GM21447 (cell line): ENCODE measurements at regions not wholly inside any gene's neighbourhood (a gene's known extent, or its start where the extent isn't known, plus 50 kb on each side); places are given as distances from the start of the nearest gene placed in this dataset.
A peak's percentile ranks its signal among the peaks of the same experiment; 100 is the strongest.
"Not testable (repeated sequence)": the region's sequence is repeated elsewhere in the genome, so short reads cannot be mapped to it uniquely, and the experiment has no call there.

Experiments
- ATAC-seq: cut with Tn5 transposase; IDR thresholded peaks from one replicate; pipeline ENCODE4 v1.9.1; 2021; ENCODE audit not compliant: unreplicated experiment

GRCh38 chrX:42832764-42833549 is 55.0 kb upstream of the PPP1R2C start:
- ATAC-seq: no peak

DNA sequence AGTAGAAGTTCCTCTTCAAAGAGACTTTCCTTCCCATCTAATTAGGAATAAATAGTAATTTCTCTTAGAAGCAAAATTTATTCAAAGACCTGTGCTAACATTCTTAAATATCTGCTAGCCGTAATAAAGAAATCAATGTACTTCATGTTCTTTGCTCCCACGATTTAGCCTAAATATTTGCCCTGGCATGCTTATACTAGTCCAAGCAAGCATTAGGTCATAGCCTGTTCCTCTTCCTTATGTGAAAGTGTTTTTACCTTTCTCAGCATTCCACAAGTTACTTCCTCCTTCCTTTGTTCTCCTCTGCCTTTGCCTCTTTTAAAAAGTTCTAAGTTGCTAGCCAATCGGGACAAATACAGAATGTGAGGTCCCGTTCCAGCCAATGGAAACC is 55.6 kb upstream of the PPP1R2C start:
- ATAC-seq: not testable (repeated sequence)

DNA sequence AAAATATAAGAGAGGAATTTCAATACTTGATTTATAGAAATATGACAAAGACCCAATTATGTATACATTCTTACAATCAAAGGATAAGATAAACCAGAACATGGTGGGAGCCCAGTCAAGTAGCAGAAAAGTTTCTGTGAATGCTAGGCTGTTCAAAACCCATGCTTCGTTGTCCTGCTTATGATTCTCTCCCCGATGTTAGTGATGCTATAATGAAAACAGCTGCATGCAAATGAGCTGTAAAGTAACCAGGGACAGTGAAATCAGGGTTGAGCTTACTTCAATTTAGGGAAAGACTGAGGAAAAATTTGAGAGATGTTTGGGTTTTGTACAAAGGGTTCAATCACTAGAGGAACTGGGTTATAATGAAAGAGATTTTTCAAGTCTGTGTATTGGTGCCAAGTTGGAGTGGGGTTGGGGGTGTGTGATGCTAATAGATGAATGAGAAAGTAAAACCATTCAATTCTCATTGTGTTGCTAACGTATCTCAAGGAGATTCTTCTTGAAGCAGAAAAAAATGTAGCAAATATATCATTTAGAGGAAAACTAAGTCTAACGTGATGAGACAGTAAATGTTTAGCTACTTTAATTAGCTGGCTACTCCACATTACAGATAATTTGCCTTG is 59.3 kb upstream of the PPP1R2C start:
- ATAC-seq: no peak

DNA sequence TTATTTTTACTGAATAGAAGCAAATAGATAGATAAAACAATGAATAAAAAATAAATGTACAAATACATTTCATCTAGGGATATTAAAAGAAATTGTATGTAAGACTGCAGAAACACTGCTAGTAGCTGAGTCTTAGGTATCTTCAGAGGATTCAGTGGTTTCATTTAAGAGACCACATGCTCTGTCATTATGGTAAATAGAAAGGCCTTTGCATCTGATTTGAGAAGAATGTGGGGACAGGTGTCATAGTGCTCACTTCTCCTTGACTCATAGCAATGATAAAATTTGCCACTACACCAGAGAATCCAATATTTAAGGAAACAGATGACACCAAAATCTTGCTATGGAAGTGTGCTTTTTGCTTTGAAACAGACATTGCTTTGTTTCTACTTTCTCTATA is 59.8 kb upstream of the PPP1R2C start:
- ATAC-seq: peak; percentile 58

- no peak for ATAC-seq
These were observed 61.7 kb upstream of the PPP1R2C start for GRCh38 chrX:42839632-42840031.

- ATAC-seq: no peak
These were observed 68.8 kb upstream of the PPP1R2C start for GRCh38 chrX:42846741-42847140.

DNA sequence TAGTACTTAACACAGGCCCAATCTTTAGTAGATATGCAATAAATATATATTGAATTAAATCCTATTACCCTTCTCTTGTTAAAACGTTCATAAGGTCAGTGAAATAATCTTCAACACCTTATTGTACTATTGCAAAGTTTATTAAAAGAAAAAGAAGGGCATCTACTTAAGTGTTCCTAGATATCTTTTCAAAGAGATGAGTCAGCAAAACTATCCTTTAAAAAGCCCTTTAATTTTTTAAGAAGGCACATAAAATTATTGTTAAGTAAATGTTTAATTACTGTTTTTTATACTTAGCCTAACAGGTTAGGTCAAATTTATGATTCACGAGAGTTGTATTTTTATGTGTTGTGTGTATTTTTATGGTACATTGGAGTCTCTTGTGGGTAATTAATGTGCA is 77.3 kb upstream of the PPP1R2C start:
- ATAC-seq: no peak

DNA sequence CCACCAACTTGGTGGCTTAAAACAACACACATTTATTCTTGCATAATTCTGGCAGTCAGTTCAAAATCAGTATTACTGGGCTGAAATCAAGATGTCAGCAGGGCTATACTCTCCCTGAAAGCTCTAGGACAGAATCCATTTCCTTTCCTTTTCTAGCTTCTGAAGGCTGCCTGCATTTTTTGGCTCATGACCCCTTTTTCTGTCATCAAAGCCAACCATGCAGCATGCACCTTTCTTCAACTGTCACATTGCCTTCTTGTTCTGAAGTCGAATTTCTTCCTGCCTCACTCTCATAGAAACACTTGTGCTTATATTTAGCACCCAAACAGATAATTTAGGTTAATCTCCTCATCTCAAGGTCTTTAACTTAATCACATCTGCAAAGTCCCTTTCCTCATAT is 79.8 kb upstream of the PPP1R2C start:
- ATAC-seq: no peak

GRCh38 chrX:42869011-42869410 is 91.0 kb upstream of the PPP1R2C start:
- ATAC-seq: no peak

GRCh38 chrX:42869659-42870476 is 91.9 kb upstream of the PPP1R2C start:
- peak; percentile 87 for ATAC-seq

DNA sequence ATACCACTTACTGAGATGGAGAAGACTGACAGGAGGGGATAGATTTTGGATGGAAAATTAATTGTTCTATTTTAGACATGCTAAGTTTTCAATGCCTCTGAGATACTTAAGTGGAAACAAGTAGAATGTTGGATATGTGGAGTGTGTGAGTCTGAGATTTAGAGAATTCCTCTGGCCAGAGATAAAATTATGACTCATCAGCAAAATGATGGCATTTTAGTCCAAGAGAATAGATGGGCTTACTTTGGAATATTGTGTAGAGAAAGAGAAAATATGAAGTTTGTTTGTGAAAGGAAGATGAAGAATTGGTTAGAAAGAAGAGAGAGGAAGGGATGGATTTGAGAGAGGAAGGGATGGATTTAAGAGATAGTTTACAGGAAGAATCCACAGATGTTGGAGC is 108.6 kb upstream of the PPP1R2C start:
- no peak for ATAC-seq

GRCh38 chrX:42900947-42901346 is 123.0 kb upstream of the PPP1R2C start:
- ATAC-seq: no peak

DNA sequence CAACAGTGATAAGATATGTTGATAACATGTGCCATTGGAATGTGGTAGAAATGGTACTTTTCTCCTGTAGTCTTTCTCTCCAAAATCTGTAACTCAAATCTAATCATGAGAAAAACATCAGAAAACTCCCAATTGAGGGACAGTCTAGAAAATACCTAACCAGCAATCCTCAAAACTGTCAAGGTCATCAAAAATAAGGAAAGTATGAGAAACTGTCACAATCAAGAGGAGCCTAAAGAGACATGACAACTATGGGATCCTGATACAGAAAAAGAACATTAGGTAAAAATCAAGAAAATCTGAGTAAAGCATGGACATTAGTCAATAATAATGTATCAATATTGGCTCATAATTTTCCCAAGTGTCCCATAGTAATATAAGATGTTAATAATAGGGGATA is 124.5 kb upstream of the PPP1R2C start:
- ATAC-seq: no peak

- ATAC-seq: no peak
These were observed 142.8 kb upstream of the PPP1R2C start for GRCh38 chrX:42920752-42921151.

- no peak for ATAC-seq
These were observed 152.1 kb upstream of the PPP1R2C start for GRCh38 chrX:42930071-42930470.

DNA sequence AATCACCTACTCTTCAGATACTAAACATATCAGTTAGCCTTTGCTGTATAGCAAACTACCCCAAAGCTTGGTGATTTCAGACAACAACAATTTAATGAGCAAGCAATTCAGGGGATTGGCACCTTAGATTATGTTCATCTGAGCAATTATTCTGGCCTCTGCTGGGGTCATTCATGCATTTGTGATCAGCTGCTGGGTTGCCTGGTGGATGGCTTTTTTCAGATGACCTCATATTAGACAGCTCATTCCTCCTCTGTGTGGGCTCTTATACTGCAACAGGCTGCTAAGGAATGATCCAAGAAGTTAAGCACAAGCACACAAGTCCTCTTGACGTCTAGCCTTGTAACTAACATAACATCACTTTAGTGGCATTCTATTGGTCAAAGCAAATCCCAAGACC is 153.0 kb upstream of the PPP1R2C start:
- no peak for ATAC-seq

DNA sequence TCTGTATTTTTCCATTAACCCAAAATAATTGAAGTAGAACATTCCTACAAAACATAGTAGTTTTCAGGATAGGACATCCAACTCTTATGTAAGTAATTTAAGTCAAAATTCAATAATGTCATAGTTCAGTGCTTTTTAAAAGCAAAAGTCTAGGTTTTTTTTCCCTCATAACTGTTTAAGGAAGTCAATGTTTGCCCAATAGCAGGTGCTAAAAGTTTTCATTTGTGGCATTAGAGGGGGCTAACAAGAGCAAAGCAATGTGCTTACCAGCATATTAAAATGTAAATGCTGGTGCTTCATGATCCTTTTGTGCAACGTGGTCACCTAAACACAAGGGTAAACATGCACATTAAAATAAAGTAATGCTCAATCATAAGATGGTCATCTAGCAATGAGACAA is 155.2 kb upstream of the PPP1R2C start:
- ATAC-seq: no peak

GRCh38 chrX:42934020-42934726 is 156.2 kb upstream of the PPP1R2C start:
- ATAC-seq: peak; percentile 98

DNA sequence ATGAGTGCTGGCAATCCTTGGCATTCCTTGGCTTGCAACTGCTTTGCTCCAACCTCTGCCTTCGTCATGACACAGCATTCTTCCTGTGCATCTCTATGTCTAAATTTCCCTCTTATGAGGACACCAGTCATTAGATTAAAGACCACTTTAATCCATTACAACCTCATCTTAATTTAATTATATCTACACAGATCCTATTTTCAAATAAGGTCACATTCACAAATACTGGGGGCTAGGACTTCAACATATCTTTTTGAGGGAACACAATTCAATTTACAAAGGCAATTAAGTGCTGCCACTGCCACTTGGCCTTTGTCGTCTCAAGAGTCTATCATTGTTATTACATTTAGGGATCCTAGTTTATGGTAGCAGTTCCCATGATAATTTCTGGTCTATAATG is 163.7 kb upstream of the PPP1R2C start:
- no peak for ATAC-seq

- ATAC-seq: peak; percentile 72
These were observed 165.3 kb upstream of the PPP1R2C start for GRCh38 chrX:42943051-42943974.
